DND-41 (cell line): ENCODE measurements at regions not wholly inside any gene's neighbourhood (a gene's known extent, or its start where the extent isn't known, plus 50 kb on each side); places are given as distances from the start of the nearest gene placed in this dataset.

Source experiments
- ATAC-seq: fragments of 200-7000 bp; cut with Tn5 transposase; 3 replicates; pipeline ENCODE4 v1.9.1; 2021; ENCODE audit warnings: low read depth; ENCODE audit not compliant: insufficient read depth
- DNase-seq: peaks from one replicate; pipeline ENCODE4 v3.0.0-alpha.2; 2020
- H2AFZ ChIP-seq: 2 replicates; pipeline ENCODE4 v1.6.0; 2012; ENCODE audit warnings: low read depth, low read length
- H3K27ac ChIP-seq: 2 replicates; pipeline ENCODE4 v1.5.1; 2012; ENCODE audit warnings: low read length, inconsistent platforms
- H3K27me3 ChIP-seq: fragments of 200-600 bp; sonication (generic); 2 replicates; pipeline ENCODE4 v1.6.0; 2012; ENCODE audit warnings: low read length, mild to moderate bottlenecking, inconsistent platforms; ENCODE audit not compliant: insufficient read depth, poor library complexity
- H3K36me3 ChIP-seq: 2 replicates; pipeline ENCODE4 v1.5.1; 2012; ENCODE audit warnings: low read length, inconsistent platforms; ENCODE audit not compliant: insufficient read depth
- H3K4me1 ChIP-seq: 2 replicates; pipeline ENCODE4 v1.5.1; 2012; ENCODE audit warnings: mild to moderate bottlenecking, low read length; ENCODE audit not compliant: insufficient read depth
- H3K4me2 ChIP-seq: 2 replicates; pipeline ENCODE4 v1.6.0; 2012; ENCODE audit warnings: mild to moderate bottlenecking, moderate library complexity, low read length, inconsistent platforms; ENCODE audit not compliant: insufficient read depth
- H3K4me3 ChIP-seq, 2 experiments: fragments of 200-600 bp in 1 of 2; shearing (Covaris generic) in 1 of 2; 2 replicates each; pipeline ENCODE4 v1.5.1; 2012 to 2016; ENCODE audit warnings: inconsistent platforms in 2 of 2, low read length in 2 of 2, mild to moderate bottlenecking in 2 of 2, low read depth in 1 of 2, moderate library complexity in 1 of 2
- H3K79me2 ChIP-seq: 2 replicates; pipeline ENCODE4 v1.6.0; 2012; ENCODE audit warnings: low read length, inconsistent platforms; ENCODE audit not compliant: insufficient read depth
- H3K9ac ChIP-seq: 2 replicates; pipeline ENCODE4 v1.6.0; 2012; ENCODE audit warnings: low read depth, mild to moderate bottlenecking, inconsistent platforms, low read length, moderate library complexity
- H3K9me3 ChIP-seq: 2 replicates; pipeline ENCODE4 v1.5.1; 2012; ENCODE audit warnings: low read length, moderate library complexity, mild to moderate bottlenecking, inconsistent platforms; ENCODE audit not compliant: insufficient read depth, severe bottlenecking
- H4K20me1 ChIP-seq: 2 replicates; pipeline ENCODE4 v1.6.0; 2012; ENCODE audit warnings: low read length; ENCODE audit not compliant: insufficient read depth
- CTCF ChIP-seq: IDR thresholded peaks from 2 replicates; pipeline ENCODE4 v1.5.1; 2012; ENCODE audit warnings: borderline replicate concordance, low read length, moderate library complexity, mild to moderate bottlenecking; ENCODE audit not compliant: poor library complexity, severe bottlenecking; ENCODE audit errors: extremely low read depth
- EZH2 ChIP-seq: IDR thresholded peaks from 3 replicates; pipeline ENCODE4 v1.6.1; 2012; ENCODE audit warnings: borderline replicate concordance, low read depth, mild to moderate bottlenecking, moderate library complexity, low read length, inconsistent platforms; ENCODE audit not compliant: severe bottlenecking

GRCh38 chr4:23999714-24000469 lies 110.0 kb upstream of the PPARGC1A start:
- no peaks in the 10 kb centered on the region for H4K20me1 ChIP-seq
- no peak for TF ChIP-seq CTCF
- TF ChIP-seq EZH2, result no peak
- H3K36me3 ChIP-seq, result no peaks in the 10 kb centered on the region
- no peaks in the 10 kb centered on the region for H3K4me1 ChIP-seq
- ATAC-seq, result no peak
- no peaks in the 10 kb centered on the region for H3K27me3 ChIP-seq
- no peaks in the 10 kb centered on the region for H3K9me3 ChIP-seq
- no peak overlapping the region for H3K4me3 ChIP-seq
- H3K9ac ChIP-seq, result no peak overlapping the region
- no peak overlapping the region for H3K27ac ChIP-seq
- no peak overlapping the region for H2AFZ ChIP-seq
- no peak overlapping the region for H3K4me2 ChIP-seq
- H3K79me2 ChIP-seq, result no peaks in the 10 kb centered on the region
- no peak for DNase-seq

- no peaks in the 10 kb centered on the region for H3K9me3 ChIP-seq
- no peak overlapping the region for H2AFZ ChIP-seq
- no peak overlapping the region for H3K27ac ChIP-seq
- no peaks in the 10 kb centered on the region for H4K20me1 ChIP-seq
- H3K4me1 ChIP-seq, result no peaks in the 10 kb centered on the region
- H3K36me3 ChIP-seq, result no peaks in the 10 kb centered on the region
- H3K27me3 ChIP-seq, result no peaks in the 10 kb centered on the region
- H3K4me3 ChIP-seq, result no peak overlapping the region
- no peaks in the 10 kb centered on the region for H3K79me2 ChIP-seq
- TF ChIP-seq CTCF, result no peak
- TF ChIP-seq EZH2, result no peak
- ATAC-seq, result no peak
- H3K9ac ChIP-seq, result no peak overlapping the region
- DNase-seq, result no peak
- no peak overlapping the region for H3K4me2 ChIP-seq
Observed at GRCh38 chr4:23993373-23993772, 103.5 kb upstream of the PPARGC1A start.

GRCh38 chr4:23991444-23991843 lies 101.6 kb upstream of the PPARGC1A start:
- ATAC-seq, result no peak
- no peak for TF ChIP-seq EZH2
- TF ChIP-seq CTCF, result no peak
- H3K36me3 ChIP-seq, result no peaks in the 10 kb centered on the region
- H3K4me1 ChIP-seq, result no peaks in the 10 kb centered on the region
- no peak overlapping the region for H3K9ac ChIP-seq
- no peak for DNase-seq
- no peak overlapping the region for H3K4me2 ChIP-seq
- no peak overlapping the region for H3K4me3 ChIP-seq
- no peaks in the 10 kb centered on the region for H3K79me2 ChIP-seq
- no peaks in the 10 kb centered on the region for H3K27me3 ChIP-seq
- no peaks in the 10 kb centered on the region for H4K20me1 ChIP-seq
- H3K9me3 ChIP-seq, result no peaks in the 10 kb centered on the region
- H2AFZ ChIP-seq, result no peak overlapping the region
- H3K27ac ChIP-seq, result no peak overlapping the region

- H3K9ac ChIP-seq, result no peak overlapping the region
- no peaks in the 10 kb centered on the region for H3K27me3 ChIP-seq
- H3K4me1 ChIP-seq, result no peaks in the 10 kb centered on the region
- H3K9me3 ChIP-seq, result no peaks in the 10 kb centered on the region
- H4K20me1 ChIP-seq, result no peaks in the 10 kb centered on the region
- DNase-seq, result no peak
- no peak overlapping the region for H3K4me2 ChIP-seq
- H2AFZ ChIP-seq, result no peak overlapping the region
- no peak for ATAC-seq
- no peak overlapping the region for H3K4me3 ChIP-seq
- H3K36me3 ChIP-seq, result no peaks in the 10 kb centered on the region
- H3K79me2 ChIP-seq, result no peaks in the 10 kb centered on the region
- no peak overlapping the region for H3K27ac ChIP-seq
- no peak for TF ChIP-seq EZH2
- no peak for TF ChIP-seq CTCF
Observed at GRCh38 chr4:23986270-23986669, 96.4 kb upstream of the PPARGC1A start.
